Fibroblast of villous mesenchyme (primary cell): ENCODE measurements at regions not wholly inside any gene's neighbourhood (a gene's known extent, or its start where the extent isn't known, plus 50 kb on each side); places are given as distances from the start of the nearest gene placed in this dataset.

ENCODE experiments used
- DNase-seq: peaks from one replicate; pipeline ENCODE4 v3.0.0-alpha.2; 2010; ENCODE audit warnings: low read depth
- H3K4me3 ChIP-seq: 2 replicates; pipeline ENCODE4 v1.5.1; 2011; ENCODE audit warnings: low read depth, mild to moderate bottlenecking, low read length
- TF ChIP-seq, protein P1 (sequence below): IDR thresholded peaks from 2 replicates; pipeline ENCODE4 v1.5.1; 2012; ENCODE audit warnings: low read depth, mild to moderate bottlenecking, low read length; ENCODE audit not compliant: insufficient read depth

DNA sequence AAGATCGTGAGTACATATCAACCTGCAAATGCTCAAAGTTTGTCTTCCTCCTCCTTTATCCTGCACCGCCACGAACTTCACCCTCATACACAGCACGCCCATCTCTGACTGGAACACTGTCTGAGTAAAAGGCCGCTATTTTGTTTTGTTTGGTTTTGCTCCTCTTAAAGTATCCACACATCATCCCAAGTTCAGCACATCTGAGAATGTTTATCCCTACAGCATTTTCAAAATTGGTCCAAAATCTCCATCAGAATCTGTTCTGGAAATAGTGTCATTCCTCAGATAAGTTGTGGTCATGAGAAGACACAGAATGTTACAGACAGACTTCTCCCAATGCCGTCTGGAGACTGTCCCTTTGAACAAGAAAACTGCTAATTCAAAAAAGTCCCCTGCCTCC, 251.6 kb upstream of the ARID1B start:
- H3K4me3 ChIP-seq: no peak overlapping the region
- no peak for DNase-seq
- TF ChIP-seq, protein P1, sequence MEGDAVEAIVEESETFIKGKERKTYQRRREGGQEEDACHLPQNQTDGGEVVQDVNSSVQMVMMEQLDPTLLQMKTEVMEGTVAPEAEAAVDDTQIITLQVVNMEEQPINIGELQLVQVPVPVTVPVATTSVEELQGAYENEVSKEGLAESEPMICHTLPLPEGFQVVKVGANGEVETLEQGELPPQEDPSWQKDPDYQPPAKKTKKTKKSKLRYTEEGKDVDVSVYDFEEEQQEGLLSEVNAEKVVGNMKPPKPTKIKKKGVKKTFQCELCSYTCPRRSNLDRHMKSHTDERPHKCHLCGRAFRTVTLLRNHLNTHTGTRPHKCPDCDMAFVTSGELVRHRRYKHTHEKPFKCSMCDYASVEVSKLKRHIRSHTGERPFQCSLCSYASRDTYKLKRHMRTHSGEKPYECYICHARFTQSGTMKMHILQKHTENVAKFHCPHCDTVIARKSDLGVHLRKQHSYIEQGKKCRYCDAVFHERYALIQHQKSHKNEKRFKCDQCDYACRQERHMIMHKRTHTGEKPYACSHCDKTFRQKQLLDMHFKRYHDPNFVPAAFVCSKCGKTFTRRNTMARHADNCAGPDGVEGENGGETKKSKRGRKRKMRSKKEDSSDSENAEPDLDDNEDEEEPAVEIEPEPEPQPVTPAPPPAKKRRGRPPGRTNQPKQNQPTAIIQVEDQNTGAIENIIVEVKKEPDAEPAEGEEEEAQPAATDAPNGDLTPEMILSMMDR: no peak

DNA sequence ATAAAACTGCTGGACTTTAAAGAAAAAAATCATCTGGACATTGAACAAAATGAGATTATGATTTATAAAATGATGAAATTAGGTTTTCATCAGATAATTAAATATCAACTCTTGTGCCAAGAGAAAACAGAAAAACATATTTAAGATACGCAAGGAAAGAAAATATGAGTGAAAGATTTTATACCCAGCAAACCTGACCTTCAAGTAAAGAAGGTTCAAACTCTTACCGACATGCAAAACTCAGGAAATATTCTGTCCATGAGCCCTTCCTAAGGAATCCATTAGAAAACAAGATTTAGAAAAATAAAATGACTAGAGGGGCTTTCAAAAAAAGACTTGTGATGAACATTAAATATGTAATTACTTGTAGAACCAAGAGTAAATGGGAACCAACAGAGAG, 257.2 kb upstream of the ARID1B start:
- no peak overlapping the region for H3K4me3 ChIP-seq
- TF ChIP-seq, protein P1: no peak
- DNase-seq: no peak

DNA sequence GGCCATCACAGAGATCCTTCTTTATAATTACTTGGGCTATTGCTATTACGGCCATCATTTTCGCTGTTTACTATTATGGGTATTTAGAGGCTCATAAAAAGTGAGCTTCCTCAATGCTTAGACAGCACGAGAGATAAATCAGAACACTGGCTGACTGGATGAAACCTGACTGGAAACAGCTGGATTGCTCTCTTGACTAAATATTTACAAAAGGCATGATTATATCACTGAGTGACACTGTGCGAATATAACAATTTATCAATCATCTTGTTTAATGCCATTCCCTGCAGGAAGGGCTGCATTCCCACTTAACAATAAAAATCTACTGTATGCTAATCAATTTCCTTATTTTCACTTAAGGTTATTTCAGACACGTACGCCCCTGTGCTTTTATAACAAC, 260.1 kb upstream of the ARID1B start:
- H3K4me3 ChIP-seq: no peak overlapping the region
- peak; percentile 33 for DNase-seq
- TF ChIP-seq, protein P1: no peak

GRCh38 chr6:156515242-156515641, 261.9 kb upstream of the ARID1B start:
- DNase-seq: no peak

DNA sequence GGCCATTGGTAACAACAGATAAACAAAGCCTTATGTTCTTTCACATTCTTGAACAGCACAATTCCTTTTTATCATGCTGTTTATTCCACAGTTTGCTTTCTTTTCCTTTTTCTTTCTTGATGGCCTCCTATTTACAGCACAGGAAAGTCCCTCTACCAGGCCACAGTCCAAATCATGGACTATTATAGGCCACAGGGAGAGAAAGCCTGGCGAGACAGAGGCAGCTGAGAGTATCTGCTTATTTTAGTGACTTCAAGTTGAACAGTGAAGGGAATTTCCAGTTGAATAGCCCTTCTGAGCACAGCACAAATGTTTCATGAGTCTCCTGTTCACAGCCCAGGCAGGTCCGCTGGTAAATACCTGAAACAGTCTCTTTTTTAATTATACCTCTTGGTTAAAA, 263.7 kb upstream of the ARID1B start:
- no peak overlapping the region for H3K4me3 ChIP-seq
- TF ChIP-seq, protein P1: no peak
- no peak for DNase-seq

More at GRCh38 chr6:156515242-156515641, 261.9 kb upstream of the ARID1B start:
- no peak overlapping the region for H3K4me3 ChIP-seq
- TF ChIP-seq, protein P1: no peak

GRCh38 chr6:156511570-156511969, 265.6 kb upstream of the ARID1B start:
- no peak for DNase-seq
- TF ChIP-seq, protein P1: no peak
- no peak overlapping the region for H3K4me3 ChIP-seq

- H3K4me3 ChIP-seq: no peak overlapping the region
- TF ChIP-seq, protein P1: no peak
- DNase-seq: no peak
These were observed 266.1 kb upstream of the ARID1B start for GRCh38 chr6:156511051-156511450.
